ENCODE measurements at regions not wholly inside any gene's neighbourhood (a gene's known extent, or its start where the extent isn't known, plus 50 kb on each side); places are given as distances from the start of the nearest gene placed in this dataset.

- DNase-seq (ENCODE audit: low read depth in 2 of 2), result no peak
Observed at GRCh38 chr7:130995252-130996081, 261.5 kb upstream of the KLF14 start.

DNA sequence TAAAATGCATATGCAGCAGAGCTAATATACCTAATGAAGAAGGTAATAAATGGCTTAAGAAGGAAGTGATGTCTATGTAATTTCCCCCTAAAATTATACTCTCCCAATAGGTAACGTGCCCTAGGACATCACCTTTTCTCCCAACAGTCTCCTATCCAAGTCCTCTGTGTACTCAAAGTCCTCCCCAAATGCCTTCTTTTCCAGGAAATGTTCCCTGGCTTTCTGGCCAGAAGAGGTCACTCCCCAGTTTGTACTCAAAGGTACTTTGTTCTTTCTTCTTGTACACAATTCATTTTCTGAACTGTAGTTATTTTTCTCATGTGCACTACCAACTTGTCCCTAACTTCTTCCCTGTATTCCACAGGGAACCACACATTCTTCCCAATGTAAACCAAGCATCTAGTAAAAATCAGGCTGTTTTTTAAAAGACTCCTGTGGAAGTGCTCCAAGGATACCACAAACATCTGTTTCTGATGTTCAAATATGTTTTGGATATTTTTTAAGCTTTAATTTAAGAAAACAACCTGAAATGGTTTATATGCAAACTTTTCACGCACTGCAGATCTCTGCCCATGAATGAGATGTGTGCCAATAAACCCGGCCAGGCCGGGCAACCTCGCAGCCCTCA, 262.3 kb upstream of the KLF14 start:
- no peak for DNase-seq (ENCODE audit: low read depth in 2 of 2)

GRCh38 chr7:130996833-130997231, 262.8 kb upstream of the KLF14 start:
- no peak for DNase-seq (ENCODE audit: low read depth in 2 of 2)

- DNase-seq (ENCODE audit: low read depth in 2 of 2), result no peak
Observed at GRCh38 chr7:130998993-130999602, 265.1 kb upstream of the KLF14 start.

DNA sequence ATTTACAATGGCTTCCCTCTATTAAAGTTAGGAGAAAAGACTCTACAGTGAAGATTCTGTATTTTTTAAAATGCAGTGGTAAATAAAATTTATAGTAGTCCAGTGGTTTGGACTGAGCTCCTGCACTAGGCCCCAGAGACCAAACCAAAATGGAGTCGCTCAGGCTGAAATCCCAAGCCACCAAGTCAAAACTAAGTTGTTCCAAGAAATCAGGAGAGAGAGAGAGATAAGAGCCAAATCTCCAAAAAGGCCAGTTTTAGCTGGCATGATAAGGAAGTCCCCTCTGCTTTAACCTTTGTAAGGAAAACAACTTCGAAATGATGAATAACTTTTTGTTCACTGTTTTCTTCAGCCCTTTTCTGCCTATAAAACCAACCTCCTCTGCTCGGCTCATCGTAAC, 265.9 kb upstream of the KLF14 start:
- no peak for DNase-seq (ENCODE audit: low read depth in 2 of 2)

GRCh38 chr7:131000389-131000788, 266.4 kb upstream of the KLF14 start:
- DNase-seq (ENCODE audit: low read depth in 2 of 2), result no peak

- DNase-seq (ENCODE audit: low read depth in 2 of 2), result no peak
Observed at GRCh38 chr7:131000873-131001272, 266.9 kb upstream of the KLF14 start.

- no peak for DNase-seq (ENCODE audit: low read depth in 2 of 2)
Observed at GRCh38 chr7:131002600-131002999, 268.6 kb upstream of the KLF14 start.

- DNase-seq (ENCODE audit: low read depth in 2 of 2), result no peak
Observed at GRCh38 chr7:131003634-131004033, 269.6 kb upstream of the KLF14 start.

DNA sequence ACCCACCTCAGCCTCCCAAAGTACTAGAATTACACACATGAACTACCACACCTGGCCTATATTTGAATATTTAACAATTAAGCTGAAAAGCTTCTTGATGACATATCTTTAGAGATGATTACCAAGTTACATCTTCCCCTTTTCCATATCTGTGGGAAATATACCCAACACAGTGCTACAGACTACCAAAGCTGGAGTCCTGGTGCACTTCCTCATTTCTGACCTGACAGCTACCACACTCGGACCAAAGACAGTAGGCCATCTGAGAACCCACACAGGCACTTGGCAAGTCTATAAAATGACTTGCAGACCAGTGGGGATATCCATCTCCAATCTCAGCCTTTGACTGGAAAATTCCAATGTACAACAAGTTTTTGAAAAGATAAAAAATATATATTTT, 270.4 kb upstream of the KLF14 start:
- DNase-seq (ENCODE audit: low read depth in 2 of 2), result no peak

DNA sequence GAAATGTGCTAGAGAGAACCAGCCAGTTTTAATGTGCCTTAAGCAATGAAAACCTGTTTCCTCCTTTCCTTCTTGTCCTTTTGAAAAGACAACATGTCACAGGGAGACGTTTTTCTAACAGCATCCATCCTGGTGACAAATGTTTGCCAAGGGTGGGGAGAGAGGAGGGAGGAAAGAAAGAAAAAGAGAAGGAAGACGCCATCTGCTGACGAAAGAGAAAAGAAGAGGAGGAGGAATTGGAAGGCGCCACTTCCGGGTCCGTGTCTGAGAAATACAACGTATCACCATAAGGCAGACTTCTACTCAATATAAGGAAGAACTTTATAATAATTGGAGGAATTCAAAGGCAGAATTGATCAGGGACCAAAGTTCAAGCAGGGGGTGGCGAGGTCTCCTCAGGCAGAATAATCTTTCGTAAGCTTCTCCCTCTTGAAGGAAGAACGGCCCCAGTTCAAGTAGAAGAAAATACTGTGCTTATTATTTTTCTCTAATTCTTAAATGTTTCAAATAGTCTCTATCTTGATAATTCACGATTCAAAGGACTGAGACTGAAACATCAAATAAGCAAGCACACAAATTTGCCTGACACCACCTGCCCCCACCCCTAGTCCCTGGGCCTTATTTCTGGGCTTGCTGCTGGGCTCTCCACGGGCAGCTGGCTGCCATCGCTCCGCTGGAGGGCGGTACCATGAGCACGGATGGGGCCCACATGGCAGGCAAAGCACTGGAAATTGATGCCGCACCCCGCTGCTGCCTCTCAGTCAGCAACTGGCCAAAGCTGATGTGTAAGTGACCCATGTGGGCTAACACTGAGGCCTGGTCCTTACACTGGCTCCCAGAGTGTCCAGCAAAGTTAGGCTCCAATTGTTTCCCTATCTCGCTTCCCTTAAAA, 273.7 kb upstream of the KLF14 start:
- peak in 1 of 2 donors; percentile 29 for DNase-seq (ENCODE audit: low read depth in 2 of 2)

GRCh38 chr7:131008840-131009711, 275.1 kb upstream of the KLF14 start:
- no peak for DNase-seq (ENCODE audit: low read depth in 2 of 2)

DNA sequence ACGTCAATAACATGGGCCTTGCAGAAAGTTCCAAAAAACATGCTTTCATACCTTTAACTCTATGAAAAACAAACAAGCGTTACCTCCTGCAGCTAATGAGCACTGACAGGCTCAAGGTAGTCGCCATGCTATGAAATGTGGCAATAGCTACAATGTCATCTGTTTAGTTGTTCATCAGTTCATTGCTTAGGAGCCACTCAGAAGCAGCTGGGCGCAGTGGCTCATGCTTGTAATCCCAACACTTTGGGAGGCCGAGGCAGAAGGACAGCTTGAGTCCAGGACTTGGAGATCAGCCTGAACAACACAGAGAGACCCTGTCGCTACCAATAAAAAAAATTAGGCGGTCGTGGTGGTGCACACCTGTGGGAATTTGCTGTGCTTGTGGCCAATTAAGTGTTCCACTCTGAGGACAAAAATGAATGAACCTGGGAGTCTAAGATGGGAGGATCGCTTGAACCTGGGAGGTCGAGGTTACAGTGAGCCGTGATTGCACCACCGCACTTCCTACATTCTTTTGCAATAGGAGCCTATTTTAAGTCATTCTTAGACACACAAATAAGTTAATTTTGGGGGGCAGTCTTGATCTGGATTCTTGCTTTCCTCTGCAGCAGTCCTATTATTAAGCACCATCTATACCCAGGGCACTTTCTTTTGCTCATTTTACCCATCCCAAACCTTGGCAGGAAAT, 276.2 kb upstream of the KLF14 start:
- no peak for DNase-seq (ENCODE audit: low read depth in 2 of 2)

GRCh38 chr7:131010717-131011431, 276.9 kb upstream of the KLF14 start:
- DNase-seq (ENCODE audit: low read depth in 2 of 2), result no peak

DNA sequence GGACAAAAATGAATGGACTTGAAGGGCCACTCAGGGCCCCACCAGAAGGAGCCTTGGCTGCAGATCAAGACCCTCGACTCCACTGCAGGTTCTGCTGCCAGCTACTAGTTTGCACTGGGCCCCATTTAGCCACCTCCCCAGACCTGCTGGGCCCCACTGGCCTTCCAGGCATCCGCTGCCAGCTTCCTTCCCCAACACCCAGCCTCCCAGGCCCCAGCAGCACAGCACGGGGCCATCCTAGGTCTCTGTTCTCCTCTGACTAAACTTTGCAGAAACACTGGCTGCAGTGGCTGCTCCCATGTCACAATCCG, 277.4 kb upstream of the KLF14 start:
- no peak for DNase-seq (ENCODE audit: low read depth in 2 of 2)

GRCh38 chr7:131011976-131012375, 278.0 kb upstream of the KLF14 start:
- no peak for DNase-seq (ENCODE audit: low read depth in 2 of 2)

- DNase-seq (ENCODE audit: low read depth in 2 of 2), result no peak
Observed at GRCh38 chr7:131012477-131013031, 278.5 kb upstream of the KLF14 start.

DNA sequence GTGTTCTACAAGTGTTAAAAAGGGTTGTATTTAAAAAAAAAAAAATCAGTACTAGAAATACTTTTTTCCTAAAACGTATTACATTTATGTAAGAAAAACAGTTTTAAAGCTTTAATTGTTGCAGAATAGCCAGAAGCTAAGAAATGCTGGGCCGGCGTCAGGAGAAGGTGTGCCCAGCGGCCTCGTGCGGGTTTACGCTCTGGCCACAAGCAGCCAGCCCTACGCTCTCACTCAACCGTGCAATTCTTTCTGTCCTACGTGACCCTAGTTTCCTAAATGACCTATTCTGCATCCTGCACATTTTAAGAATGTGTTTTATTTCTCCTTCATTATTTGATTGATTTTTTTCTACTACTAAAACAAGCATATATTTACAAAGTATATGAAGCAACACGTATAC, 279.7 kb upstream of the KLF14 start:
- no peak for DNase-seq (ENCODE audit: low read depth in 2 of 2)

DNA sequence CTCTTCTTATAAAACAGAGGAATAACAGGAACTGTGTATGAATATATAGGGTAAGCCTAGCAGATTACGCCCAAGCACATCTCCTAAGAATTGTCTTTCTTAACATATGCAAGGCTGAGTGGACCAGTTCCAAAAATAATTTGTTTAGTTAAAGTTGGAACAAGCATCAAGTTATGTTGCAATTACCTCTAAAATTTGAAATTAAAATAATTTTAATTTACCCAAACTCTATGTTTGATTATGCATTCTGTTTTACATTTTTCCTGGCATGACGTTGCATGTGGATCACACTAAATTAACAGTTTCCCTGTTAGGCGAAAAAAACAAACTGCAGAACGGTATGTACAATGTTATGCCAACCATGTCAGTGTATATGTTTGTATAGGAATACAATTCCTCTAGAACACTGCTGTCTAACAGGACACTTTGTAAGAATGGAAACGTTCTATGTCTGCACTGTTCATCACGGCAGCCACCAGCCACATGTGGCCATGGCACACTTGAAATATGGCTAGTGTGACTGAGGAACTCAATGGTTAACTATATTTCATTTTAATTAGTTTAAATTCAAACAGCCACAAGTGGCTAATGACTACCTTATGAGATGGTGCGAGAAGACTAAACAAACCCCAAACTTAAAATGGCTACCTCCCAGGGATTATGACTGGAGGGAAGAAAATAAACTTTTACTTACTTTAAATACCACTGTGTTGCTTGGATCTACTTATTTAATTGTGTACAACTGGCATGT, 281.1 kb upstream of the KLF14 start:
- DNase-seq (ENCODE audit: low read depth in 2 of 2), result no peak
